Left lung (tissue), 4 donors: ENCODE measurements at regions not wholly inside any gene's neighbourhood (a gene's known extent, or its start where the extent isn't known, plus 50 kb on each side); places are given as distances from the start of the nearest gene placed in this dataset.

Source experiments
- ATAC-seq: fragments of 200-7000 bp; cut with Tn5 transposase; one replicate; pipeline ENCODE4 v1.9.1; 2020; ENCODE audit warnings: moderate library complexity
- DNase-seq, 4 donors: peaks; one replicate each; pipeline ENCODE4 v3.0.0-alpha.2; 2013 to 2020
- H3K27ac ChIP-seq, 2 donors: fragments of 200-600 bp; sonication (generic) in 1 of 2; one replicate each; pipeline versions ENCODE4 v1.5.0 to v1.8.0; 2020 to 2021
- H3K27me3 ChIP-seq, 2 donors: fragments of 200-600 bp; sonication (generic) in 1 of 2; one replicate each; pipeline versions ENCODE4 v1.5.0 to v1.8.0; 2020 to 2021
- H3K36me3 ChIP-seq, 2 donors: fragments of 200-600 bp; sonication (generic) in 1 of 2; one replicate each; pipeline versions ENCODE4 v1.5.0 to v1.8.0; 2020 to 2021
- H3K4me1 ChIP-seq, 2 donors: fragments of 200-600 bp; one replicate each; pipeline ENCODE4 v1.8.0; 2021
- H3K4me3 ChIP-seq, 2 donors: fragments of 200-600 bp; sonication (generic) in 1 of 2; one replicate each; pipeline versions ENCODE4 v1.5.0 to v1.8.0; 2020 to 2021; ENCODE audit warnings: mild to moderate bottlenecking in 1 of 2
- H3K9me3 ChIP-seq, 2 donors: fragments of 200-600 bp; sonication (generic) in 1 of 2; one replicate each; pipeline versions ENCODE4 v1.5.0 to v1.8.0; 2020 to 2021
- CTCF ChIP-seq, 2 donors: fragments of 200-600 bp; sonication (generic) in 1 of 2; IDR thresholded peaks; one replicate each; pipeline versions ENCODE4 v1.5.0 to v1.8.0; 2021; ENCODE audit warnings: antibody characterized with exemption in 2 of 2
- intact Hi-C, 2 donors: fragments of 100-400 bp; cut with DNase I; formaldehyde crosslinking; loops; one replicate each; pipeline versions ENCODE4 v1.11.2 to v1.14.2; 2022
- donor health status: DM: no; HTN: yes; CAD: no.
- donor health status: DM: no; HTN: no; CAD: no.

GRCh38 chr2:235127931-235128330 is 176.1 kb downstream of the SH3BP4 start:
- H3K4me1 ChIP-seq, result no peaks in the 10 kb centered on the region
- no peaks in the 10 kb centered on the region for H3K9me3 ChIP-seq
- H3K4me3 ChIP-seq, result no peak overlapping the region
- no peaks in the 10 kb centered on the region for H3K27me3 ChIP-seq
- intact Hi-C loops, result no loop called here
- no peak overlapping the region for H3K27ac ChIP-seq
- no peak for DNase-seq
- no peak for ATAC-seq
- H3K36me3 ChIP-seq, result no peaks in the 10 kb centered on the region
- no peak for TF ChIP-seq CTCF (IDR thresholded peaks at IDR 0.05)

DNA sequence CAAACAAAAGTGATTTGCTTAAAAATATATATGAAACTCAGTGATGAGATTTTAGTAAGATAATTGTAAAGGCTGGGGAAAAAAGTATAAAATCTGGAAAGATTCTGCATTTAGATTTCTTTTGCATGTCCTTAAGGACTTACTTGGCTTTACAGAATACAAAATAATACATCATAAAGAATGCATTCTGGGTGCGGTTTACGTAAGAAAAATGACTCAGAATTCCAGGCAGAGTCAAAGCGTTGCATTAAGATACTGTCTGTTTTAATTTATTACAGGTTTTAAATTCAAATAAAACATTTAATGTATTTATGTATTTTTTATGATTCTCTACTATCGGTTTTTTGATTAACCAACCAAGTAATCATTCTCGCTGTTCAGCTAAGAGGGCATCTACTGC is 178.0 kb downstream of the SH3BP4 start:
- H3K4me1 ChIP-seq, result no peaks in the 10 kb centered on the region
- no peaks in the 10 kb centered on the region for H3K27me3 ChIP-seq
- intact Hi-C loops, result loop anchor here in 1 of 2 donors (10.0 kb wide), 1 partner anchor 615 kb away; no protein-coding TSS in a partner anchor
- H3K27ac ChIP-seq, result no peak overlapping the region
- no peaks in the 10 kb centered on the region for H3K36me3 ChIP-seq
- ATAC-seq (no peak), DNase-seq (no peak)
- H3K9me3 ChIP-seq, result no peaks in the 10 kb centered on the region
- TF ChIP-seq CTCF (IDR thresholded peaks at IDR 0.05), result no peak
- no peak overlapping the region for H3K4me3 ChIP-seq

GRCh38 chr2:235131334-235132305 is 179.8 kb downstream of the SH3BP4 start:
- no peak for TF ChIP-seq CTCF (IDR thresholded peaks at IDR 0.05)
- Histone ChIP-seq H3K36me3 (no peaks in the 10 kb centered on the region), H3K4me1 (no peaks in the 10 kb centered on the region), H3K27ac (no peak overlapping the region), H3K9me3 (no peaks in the 10 kb centered on the region), H3K27me3 (no peaks in the 10 kb centered on the region), H3K4me3 (no peak overlapping the region)
- no peak for DNase-seq
- intact Hi-C loops, result loop anchor here in 1 of 2 donors (10.0 kb wide), 1 partner anchor 613 kb away; no protein-coding TSS in a partner anchor
- no peak for ATAC-seq

DNA sequence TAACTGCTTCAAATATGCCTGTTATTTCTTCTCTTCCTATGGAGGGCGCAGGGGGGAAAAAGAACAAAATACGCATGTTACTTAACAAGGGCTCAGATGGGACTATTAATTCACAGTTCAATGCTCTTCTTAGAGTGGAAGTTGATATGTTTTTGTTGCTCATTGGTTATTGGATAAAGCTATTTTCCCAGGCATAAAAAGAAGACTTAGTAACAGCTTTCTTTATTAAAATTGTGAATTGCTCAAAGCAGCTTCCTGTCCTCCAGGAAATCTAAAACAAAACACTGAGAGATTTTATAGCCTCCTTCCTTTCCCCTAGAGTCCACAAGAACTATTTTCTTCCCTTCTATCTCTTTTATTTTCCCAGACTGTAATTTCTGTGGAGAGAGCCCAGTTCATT is 180.8 kb downstream of the SH3BP4 start:
- intact Hi-C loops, result loop anchor here in 1 of 2 donors (10.0 kb wide), 1 partner anchor 612 kb away; no protein-coding TSS in a partner anchor
- no peak for TF ChIP-seq CTCF (IDR thresholded peaks at IDR 0.05)
- ATAC-seq, result no peak

GRCh38 chr2:235133837-235134236 is 182.0 kb downstream of the SH3BP4 start:
- no peak for DNase-seq
- intact Hi-C loops, result loop anchor here in 1 of 2 donors (10.0 kb wide), 1 partner anchor 611 kb away; no protein-coding TSS in a partner anchor
- H3K4me3 ChIP-seq, result no peak overlapping the region

More for the DNA sequence above, 180.8 kb downstream of the SH3BP4 start:
- Histone ChIP-seq H3K36me3 (no peaks in the 10 kb centered on the region), H3K27ac (no peak overlapping the region), H3K27me3 (no peaks in the 10 kb centered on the region), H3K4me1 (no peaks in the 10 kb centered on the region), H3K9me3 (no peaks in the 10 kb centered on the region), H3K4me3 (no peak overlapping the region)
- no peak for DNase-seq

More at GRCh38 chr2:235133837-235134236, 182.0 kb downstream of the SH3BP4 start:
- Histone ChIP-seq H3K27ac (no peak overlapping the region), H3K4me1 (no peaks in the 10 kb centered on the region), H3K36me3 (no peaks in the 10 kb centered on the region), H3K27me3 (no peaks in the 10 kb centered on the region), H3K9me3 (no peaks in the 10 kb centered on the region)
- no peak for TF ChIP-seq CTCF (IDR thresholded peaks at IDR 0.05)
- ATAC-seq, result no peak
